ENCODE measurements at regions not wholly inside any gene's neighbourhood (a gene's known extent, or its start where the extent isn't known, plus 50 kb on each side); places are given as distances from the start of the nearest gene placed in this dataset.

DNA sequence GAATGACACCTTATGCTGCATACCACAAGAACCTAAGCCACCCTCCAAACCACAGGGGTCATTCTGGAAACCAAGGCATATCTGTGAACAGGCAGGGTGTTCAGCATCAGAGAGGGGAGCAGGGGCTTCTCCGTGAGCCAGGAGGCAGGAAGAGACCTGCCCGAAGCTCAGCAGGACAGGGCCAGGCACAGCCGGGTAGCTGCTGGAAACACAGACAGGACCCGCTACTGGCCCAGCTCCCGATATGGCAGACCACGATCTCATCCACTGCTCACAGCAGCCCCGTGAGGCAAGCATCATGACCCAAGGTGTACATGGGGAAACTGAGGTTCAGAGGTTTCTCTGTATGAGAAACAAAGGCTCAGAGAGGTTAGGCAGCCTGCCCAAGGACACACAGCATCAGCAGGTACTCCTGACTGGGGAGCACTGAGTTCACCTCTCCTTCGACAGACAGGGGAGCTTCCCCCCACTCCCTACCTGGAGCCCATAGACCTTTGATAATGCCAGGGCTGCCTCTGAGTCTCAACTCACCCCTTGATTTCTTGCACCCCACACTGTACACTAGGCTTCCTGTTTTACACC, 317.7 kb downstream of the MATN1 start:
- H3K9me3 ChIP-seq: no peaks in the 10 kb centered on the region
- no peak overlapping the region for H3K4me3 ChIP-seq
- DNase-seq (no peak), ATAC-seq (no peak)
- H3K4me1 ChIP-seq: no peaks in the 10 kb centered on the region
- no peak overlapping the region for H3K27ac ChIP-seq
- no peak for TF ChIP-seq CTCF (IDR thresholded peaks at IDR 0.05 in 4 of 5, conservative IDR thresholded peaks at IDR 0.05 in 1 of 5)
- no peak for TF ChIP-seq POLR2A (IDR thresholded peaks at IDR 0.05)
- no peaks in the 10 kb centered on the region for H3K36me3 ChIP-seq
- in situ Hi-C loops (cut with MboI; ENCODE audit: low sequenced_read_pairs in 4 of 4) (loop anchor here in 3 of 4 donors (5.0 to 10.0 kb wide), 2 partner anchors 1011 to 1013 kb away; no protein-coding TSS in a partner anchor), intact Hi-C loops (cut with DNase I; ENCODE audit: low total_unique reads) (loop anchor here (5.0 kb wide), 1 partner anchor 167 kb away; no protein-coding TSS in a partner anchor)
- H3K27me3 ChIP-seq: no peaks in the 10 kb centered on the region

DNA sequence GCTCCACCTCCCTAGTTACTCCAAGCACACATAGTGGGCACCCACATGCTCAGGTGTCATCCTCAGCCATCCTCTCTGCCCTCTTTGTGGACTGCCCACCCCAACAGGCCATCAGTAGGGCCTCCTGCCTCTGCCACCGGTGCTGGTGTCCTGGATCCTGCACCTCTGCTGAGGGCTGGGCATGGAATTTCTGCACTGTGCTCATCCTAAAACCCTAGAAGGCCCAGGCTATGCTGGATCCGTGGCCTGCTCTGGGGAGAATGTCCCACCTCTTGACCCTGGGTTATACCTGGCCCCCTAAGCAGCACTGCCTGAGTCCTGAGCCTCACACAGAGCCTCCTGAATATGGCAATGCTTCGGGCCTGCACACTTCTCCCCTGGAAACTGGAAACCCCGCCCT, 318.3 kb downstream of the MATN1 start:
- ATAC-seq (no peak), DNase-seq (no peak)
- in situ Hi-C loops (cut with MboI; ENCODE audit: low sequenced_read_pairs in 4 of 4) (loop anchor here in 3 of 4 donors (5.0 to 10.0 kb wide), 2 partner anchors 1010 to 1013 kb away; no protein-coding TSS in a partner anchor), intact Hi-C loops (cut with DNase I; ENCODE audit: low total_unique reads) (loop anchor here (5.0 kb wide), 1 partner anchor 167 kb away; no protein-coding TSS in a partner anchor)
- Histone ChIP-seq H3K36me3 (no peaks in the 10 kb centered on the region), H3K4me3 (no peak overlapping the region), H3K4me1 (no peaks in the 10 kb centered on the region), H3K27me3 (no peaks in the 10 kb centered on the region), H3K9me3 (no peaks in the 10 kb centered on the region), H3K27ac (no peak overlapping the region)
- TF ChIP-seq CTCF (IDR thresholded peaks at IDR 0.05 in 4 of 5, conservative IDR thresholded peaks at IDR 0.05 in 1 of 5): no peak
- TF ChIP-seq POLR2A (IDR thresholded peaks at IDR 0.05): no peak

- H3K4me1 ChIP-seq: no peaks in the 10 kb centered on the region
- no peak for ATAC-seq
- in situ Hi-C loops (cut with MboI; ENCODE audit: low sequenced_read_pairs in 4 of 4): loop anchor here in 1 of 4 donors (10.0 kb wide), 1 partner anchor 1010 kb away; no protein-coding TSS in a partner anchor
- no peaks in the 10 kb centered on the region for H3K27me3 ChIP-seq
- intact Hi-C loops (cut with DNase I; ENCODE audit: low total_unique reads): no loop called here
- DNase-seq: no peak
- no peak overlapping the region for H3K27ac ChIP-seq
- H3K4me3 ChIP-seq: no peak overlapping the region
- no peak for TF ChIP-seq POLR2A (IDR thresholded peaks at IDR 0.05)
- TF ChIP-seq CTCF (IDR thresholded peaks at IDR 0.05 in 4 of 5, conservative IDR thresholded peaks at IDR 0.05 in 1 of 5): no peak
- no peaks in the 10 kb centered on the region for H3K9me3 ChIP-seq
- no peaks in the 10 kb centered on the region for H3K36me3 ChIP-seq
These were observed 319.0 kb downstream of the MATN1 start for GRCh38 chr1:30404341-30404740.

DNA sequence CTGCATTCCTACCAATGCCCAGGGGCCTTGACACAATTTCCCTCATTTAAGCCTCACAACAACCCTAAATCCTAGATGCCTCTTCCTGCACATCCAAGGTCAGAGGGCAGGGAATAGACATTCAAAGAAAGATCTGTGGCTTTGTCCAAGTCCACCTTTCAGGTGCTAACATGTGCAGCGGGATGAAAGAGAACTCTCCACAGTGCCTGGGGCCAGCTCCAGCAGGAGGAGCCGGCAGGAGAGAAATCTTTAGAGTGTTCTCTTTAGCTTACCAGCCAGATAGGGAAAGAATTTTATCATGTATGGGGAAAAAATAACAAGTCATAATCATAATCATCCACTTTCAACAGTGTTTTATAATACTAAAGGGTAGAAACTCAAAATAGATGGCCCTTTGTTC, 319.7 kb downstream of the MATN1 start:
- H3K27me3 ChIP-seq: no peaks in the 10 kb centered on the region

More for the DNA sequence above, 319.7 kb downstream of the MATN1 start:
- in situ Hi-C loops (cut with MboI; ENCODE audit: low sequenced_read_pairs in 4 of 4) (loop anchor here in 1 of 4 donors (10.0 kb wide), 1 partner anchor 1009 kb away; no protein-coding TSS in a partner anchor), intact Hi-C loops (cut with DNase I; ENCODE audit: low total_unique reads) (no loop called here)
- ATAC-seq: no peak
- Histone ChIP-seq H3K4me3 (no peak overlapping the region), H3K36me3 (no peaks in the 10 kb centered on the region), H3K9me3 (no peaks in the 10 kb centered on the region), H3K4me1 (no peaks in the 10 kb centered on the region), H3K27ac (no peak overlapping the region)
- TF ChIP-seq CTCF (IDR thresholded peaks at IDR 0.05 in 4 of 5, conservative IDR thresholded peaks at IDR 0.05 in 1 of 5) (no peak), POLR2A (IDR thresholded peaks at IDR 0.05) (no peak)
- no peak for DNase-seq

Measured in gastrocnemius medialis (tissue), 4 donors.